Eye (tissue), 1 donor: ENCODE measurements at regions not wholly inside any gene's neighbourhood (a gene's known extent, or its start where the extent isn't known, plus 50 kb on each side); places are given as distances from the start of the nearest gene placed in this dataset.

Source experiments
- DNase-seq: peaks from one replicate; pipeline ENCODE4 v3.0.0-alpha.2; 2015

DNA sequence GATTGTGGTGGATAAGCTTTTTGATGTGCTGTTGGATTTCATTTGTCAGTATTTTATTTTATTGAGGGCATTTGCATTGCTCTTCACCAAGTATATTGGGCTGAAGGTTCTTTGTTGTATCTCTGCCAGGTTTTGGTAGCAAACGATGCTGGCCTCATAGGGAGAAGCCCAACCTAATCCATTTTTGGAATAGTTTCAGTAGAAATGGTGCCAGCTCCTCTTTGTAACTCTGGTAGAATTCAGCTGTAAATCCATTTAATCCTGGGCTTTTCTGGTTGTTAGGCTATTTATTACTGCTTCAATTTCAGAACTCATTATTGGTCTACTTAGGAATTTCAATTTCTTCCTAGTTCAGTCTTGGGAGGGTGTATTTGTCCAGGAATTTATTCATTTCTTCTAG, 309.8 kb upstream of the SETBP1 start:
- no peak for DNase-seq

DNA sequence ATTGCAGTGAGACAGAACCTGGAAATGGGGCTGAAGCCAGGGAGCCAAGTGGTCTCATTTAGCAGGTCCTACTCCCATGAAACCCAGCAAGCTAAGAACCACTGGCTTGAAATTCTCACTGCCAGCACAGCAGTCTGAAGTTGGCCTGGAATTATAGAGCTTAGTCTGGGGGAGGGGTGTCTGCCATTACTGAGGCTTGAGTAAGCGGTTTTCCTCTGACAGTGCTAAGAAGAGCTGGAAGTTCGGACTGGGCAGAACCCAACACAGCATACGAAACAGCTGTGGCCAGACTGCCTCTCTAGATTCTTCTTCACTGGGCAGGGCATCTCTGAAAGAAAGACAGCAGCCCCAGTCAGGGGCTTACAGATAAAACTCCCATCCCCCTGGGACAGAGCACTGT, 305.7 kb upstream of the SETBP1 start:
- no peak for DNase-seq

DNA sequence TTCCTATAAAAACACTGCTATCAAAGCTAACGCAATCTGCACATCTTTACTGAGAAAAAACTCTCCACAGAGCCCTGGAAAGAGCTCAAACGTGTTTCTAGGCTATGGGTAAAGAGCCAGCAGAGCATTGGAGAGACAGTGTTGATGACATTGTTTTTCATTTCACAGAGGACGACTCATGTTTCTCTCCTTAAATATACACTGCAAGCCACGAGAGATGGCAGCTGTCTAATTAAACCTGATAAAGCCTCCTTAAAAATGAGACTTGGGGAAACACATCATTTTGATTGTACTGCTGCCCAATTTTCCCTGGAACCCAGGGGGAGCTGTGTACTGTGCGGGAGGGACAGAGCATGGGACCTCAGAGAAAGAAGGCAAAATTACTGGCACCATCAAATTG, 294.3 kb upstream of the SETBP1 start:
- DNase-seq = no peak

DNA sequence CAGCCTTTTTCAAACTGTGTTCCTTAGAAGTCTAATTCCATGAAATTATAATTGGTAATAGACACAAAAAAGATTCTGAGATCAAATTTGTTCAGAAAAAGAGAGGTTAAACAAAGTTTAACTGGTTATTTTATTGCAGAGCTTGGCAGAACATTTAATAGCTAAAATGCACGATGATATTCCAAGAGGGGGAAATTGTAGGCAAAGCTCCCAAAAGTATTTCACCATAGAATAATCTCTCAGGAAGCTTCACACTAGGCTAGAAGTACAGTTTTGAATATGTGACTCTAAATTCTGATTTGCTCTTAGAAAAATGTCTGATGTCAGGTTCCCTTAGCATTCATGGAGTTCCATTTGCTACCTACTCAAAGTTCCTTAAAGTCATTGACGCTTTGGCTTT, 292.4 kb upstream of the SETBP1 start:
- DNase-seq = no peak

DNA sequence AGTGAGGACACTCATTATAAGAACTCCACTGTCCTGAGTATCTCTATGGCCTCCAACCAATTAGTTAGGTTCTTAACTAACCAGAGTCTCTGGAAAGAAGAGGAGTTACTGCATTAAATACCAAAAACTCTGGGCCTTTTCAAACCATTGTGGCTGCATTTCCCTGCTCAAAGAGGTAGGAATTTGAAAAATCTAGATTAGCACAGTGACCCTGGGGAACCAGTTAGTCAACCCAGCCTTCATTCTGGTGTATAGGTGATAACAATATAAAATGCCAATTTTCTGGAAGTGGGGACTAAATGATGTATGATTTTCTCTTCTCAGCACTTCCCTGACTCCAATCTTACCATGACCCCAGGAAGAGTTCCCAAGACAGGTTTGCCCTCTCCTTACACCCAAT, 287.8 kb upstream of the SETBP1 start:
- no peak for DNase-seq

DNA sequence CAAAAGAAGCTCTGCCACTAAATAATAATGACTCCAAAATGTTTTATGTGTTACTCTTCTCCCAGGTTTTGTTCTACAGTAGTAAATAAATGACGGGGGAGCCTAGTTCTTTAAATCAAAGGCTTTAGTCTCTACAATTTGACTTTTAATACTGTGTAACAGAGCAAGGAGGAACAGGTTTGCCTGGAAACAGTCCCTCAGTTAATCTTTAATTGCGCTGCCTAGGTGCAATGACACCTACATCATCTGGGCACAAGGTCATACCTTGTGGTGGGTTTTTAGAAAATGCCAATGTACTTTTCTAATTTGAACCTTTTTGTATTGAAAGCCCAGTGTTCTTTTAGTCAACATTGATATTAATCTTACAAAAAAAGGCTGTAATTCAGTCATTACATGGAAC, 287.3 kb upstream of the SETBP1 start:
- DNase-seq = no peak

DNA sequence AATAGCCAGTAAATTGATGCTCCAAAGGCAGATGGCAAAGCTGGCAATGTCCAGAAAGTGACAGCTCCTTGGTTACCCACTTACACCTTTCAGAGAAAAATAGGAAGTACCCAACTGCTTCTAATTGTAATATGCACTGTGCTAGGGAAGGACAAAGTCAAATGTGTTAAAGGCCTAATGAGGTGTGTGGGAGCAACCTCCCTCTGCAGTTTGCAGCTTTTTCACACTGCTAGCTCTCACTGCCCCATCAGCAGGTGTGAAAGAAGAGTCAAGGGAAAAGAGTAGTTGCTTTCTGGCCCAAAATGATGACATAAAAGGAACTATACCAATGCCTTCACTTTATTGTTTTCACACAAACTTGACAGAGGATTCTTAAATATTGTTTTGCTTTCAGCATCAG, 284.1 kb upstream of the SETBP1 start:
- no peak for DNase-seq

DNA sequence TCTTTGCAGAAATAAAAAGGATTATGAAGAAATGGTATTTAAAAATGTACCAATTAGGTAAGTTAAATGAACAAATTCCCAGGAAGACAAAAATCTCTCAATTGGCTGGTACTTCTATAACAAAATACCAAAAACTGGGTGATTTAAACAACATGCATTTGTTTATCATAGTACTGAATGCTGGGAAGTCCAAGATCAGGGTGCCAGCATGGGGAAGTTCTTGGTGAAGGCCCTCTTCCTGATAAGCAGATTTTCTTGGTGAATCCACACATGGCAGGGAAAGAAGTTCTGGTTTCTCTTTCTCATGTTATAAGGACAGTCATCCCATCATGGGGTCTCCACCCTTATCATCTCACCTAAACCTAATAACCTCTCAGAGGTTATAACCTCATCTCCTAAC, 271.6 kb upstream of the SETBP1 start:
- DNase-seq = no peak

DNA sequence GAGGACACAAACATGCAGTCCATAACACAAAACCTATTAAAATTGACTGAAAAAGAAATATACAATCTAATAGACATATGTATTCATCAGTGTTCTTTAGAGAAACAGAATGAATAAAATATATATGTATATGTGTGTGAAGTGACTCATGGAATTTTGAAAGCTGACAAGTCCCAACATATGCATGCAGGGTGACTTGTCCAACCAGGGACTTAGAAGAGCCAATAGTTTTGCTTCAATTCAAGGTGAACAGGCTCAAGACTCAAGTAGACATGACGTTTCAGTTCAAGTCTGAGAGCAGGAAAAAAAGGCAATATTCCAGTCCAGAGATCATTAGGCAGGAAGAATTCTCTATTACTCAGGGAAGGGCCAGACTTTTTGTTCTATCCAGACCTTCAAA, 271.2 kb upstream of the SETBP1 start:
- DNase-seq = no peak

DNA sequence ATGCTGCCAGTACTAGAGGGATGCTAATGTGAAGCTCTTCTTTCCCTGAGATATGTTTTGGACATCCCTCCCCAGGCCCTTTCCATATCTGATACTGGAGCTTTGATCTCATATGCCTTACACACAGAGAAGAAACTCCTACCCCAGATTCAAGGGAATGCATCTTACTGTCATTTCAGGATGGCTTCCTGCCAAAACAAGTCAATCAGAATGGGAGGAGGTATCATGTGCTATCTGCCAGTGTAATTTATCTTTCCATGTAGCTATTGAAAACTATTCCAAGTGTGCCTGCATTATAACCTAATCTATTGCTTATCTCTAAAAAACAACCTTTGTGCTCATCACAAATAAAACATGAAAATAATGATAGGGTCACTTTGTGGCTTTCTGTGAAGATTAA, 269.9 kb upstream of the SETBP1 start:
- no peak for DNase-seq

DNA sequence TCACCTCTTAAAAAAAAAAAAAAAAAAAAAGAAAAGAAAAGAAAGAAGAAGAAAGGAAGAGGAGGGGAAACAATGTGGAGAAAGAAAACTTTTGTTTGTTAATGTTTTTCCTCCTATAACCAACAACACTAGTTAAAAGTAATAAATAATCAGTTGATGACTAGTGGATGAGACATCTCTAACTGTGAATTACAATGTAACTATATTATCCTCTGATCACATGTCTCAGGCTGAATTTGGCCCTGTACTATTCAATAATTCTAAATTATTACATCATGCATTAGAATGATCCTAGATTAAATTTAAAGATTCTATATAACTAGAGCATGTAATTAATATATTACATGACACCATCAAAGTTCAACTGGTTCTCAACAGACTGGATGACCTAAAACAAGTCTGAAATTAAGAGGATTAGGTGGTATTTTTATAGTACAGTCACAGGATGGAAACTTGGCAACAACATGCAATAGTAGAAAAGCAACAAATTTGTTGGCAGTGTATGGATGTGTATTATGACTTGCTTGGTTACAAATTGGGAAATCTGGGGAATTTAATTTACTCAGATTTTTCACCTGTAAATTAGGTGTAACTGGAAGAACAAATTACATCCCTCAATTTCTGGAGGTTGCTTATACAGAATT, 269.3 kb upstream of the SETBP1 start:
- DNase-seq = no peak

DNA sequence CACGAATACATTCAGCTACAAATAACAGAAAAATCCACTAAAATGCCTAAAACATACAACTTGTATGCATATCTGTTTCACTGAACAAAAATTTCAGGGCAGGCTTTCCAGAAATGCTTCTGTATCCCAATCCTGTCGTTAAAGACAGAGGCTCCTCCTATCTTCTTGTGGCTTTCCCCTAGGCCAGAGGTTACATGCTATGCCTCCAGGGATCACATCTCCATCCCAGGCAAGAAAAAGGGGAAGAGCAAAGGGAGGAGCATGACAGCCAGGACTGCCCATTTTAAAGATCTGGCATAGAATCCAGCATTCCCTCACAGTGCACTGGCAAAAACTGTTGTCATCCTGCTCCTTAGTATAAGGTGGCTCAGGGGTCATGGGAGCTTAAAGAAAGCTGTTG, 268.7 kb upstream of the SETBP1 start:
- DNase-seq = no peak

DNA sequence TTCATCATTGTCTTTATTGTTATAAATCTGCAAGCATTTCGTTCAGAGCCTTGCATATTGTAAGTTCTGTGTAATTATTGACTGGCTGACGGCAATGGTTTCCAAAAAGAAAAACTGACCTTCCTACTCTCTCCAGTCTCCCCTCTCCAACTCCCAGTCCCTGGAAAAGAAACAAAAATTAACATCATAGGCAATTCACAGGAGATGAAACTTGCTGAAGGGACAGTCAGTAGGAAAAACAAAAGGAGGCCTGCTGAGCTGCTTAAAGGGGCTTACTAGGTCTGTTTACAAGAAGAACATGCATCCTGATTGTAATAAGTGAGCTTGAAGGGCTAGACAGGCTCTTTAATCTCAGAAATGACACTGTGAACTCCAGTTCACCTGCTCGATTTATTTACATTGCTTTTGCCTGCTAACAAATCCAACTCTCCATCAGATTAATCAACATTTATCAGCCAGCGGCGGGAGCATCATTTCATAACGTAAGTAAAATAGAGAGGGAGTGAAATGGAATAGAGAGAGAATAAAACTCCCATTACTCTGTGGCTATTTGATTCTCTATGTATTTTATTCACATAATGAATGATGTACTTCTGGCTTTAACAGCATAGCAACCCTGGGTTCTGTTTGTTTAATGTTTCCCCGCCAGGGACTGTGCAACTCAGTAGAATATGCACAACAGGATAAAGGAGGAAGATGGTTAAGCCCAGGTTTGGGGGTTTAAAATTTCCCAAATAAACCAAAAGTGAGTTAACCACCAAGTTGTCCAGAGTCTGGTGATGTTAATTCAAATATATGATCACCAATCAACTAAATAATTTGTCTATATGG, 256.7 kb upstream of the SETBP1 start:
- DNase-seq = peak; percentile 6

DNA sequence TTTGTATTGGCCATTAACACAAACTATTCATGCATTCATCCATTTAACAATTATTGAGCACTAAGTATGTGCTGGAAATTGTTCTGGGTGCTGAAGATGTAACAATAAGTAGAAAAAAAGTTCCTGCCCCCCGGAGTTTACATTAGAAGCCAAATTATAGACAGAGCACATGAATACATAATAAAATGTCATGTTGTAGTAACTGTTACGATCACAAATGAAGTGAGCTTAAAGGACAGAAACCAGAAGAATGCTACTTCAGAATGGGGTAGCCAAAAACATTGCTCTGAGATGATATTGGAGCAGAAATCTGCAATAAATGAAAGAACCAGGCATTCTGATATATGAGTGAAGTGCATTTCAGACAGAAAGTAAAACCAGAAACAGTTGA, 256.0 kb upstream of the SETBP1 start:
- no peak for DNase-seq

DNA sequence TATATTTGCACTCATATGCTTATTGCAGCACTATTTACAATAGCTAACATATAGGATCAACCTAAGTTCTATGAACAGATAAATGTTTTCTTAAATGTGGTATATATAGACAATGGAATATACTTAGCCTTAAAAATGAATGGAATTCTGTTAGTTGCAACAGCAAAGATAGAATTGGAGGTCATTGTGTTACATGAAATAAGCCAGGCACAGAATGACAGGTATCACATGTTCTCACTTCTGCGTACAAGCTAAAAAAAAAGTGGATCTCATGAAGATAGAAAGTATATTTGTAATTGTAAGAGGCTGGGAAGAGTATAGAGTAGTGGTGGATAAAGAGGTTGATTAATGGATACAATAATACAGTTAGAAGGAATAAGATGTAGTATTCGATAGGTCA, 255.5 kb upstream of the SETBP1 start:
- no peak for DNase-seq

DNA sequence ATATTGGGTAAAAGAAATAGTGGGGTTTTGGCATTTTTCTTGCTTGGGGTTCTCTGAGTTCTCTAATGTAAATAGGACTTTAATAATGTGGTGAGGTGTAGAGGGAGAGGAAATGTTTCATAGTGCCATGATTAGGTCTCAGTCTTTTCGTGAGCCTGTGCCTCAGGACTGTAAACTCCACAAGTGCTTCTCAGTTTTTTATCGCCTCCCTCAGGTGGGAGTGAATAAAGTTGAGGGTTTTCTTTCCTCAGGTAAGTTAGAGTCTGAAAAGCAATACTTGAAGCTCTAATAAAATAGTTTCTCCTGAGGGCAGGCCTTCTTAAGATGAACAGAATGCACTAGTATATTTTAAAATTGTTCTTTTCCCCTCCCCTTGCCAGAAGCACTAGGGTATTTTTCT, 243.1 kb upstream of the SETBP1 start:
- no peak for DNase-seq

DNA sequence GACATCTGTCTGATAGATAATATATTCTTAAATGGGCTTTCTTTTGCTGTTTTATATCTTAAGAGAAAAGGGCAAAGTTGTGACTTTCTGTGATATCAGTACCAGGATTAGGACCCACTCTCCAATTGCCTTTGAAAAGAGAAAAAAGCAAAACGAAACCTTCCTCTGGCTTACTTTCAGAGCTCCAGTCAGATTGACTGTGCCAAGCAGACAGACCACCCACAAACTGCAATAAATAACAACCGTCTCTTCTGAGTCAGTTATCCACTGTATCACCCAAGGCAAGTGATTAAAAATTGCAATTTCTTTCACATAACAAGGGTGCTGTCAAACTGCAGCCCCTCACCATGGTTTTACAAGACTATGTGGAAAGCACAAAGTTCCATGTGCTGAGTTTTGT, 230.5 kb upstream of the SETBP1 start:
- DNase-seq = no peak

DNA sequence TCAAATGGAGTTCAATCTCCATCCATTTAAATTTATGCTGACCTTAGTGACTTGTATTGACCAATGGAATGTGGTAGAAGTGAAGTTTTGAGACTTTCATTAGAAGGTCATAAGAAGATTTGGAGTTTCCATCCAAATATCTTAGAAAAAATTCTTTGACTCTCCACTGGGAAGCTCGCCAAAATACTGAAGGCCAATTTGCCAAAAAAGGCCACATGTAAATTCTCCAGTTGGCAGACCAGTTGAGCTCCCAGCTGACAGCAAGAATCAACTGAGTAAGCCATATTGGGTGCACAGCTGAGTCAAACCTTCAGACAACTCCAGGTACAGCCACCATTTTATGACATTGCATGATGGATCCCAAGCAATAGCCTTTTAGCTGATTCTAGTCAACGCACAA, 228.3 kb upstream of the SETBP1 start:
- DNase-seq = no peak

DNA sequence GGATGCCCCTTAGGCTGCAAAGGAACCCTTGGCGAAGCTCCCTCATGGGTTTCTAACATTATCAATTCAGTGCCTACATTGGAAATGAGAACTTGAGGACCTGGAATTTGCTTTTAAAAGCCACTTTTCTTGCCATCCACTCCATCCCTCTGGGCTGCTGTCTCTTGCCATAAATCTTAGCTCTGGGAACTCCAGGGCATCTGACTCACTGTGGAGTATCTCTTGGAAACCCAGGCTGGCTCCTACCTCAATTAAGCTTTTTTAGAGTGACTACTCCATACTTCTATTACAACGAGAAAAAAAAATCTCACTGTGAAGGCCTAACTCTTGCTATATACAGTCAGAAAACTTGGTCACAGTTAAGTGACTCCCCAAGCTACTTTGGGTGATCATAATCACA, 227.2 kb upstream of the SETBP1 start:
- no peak for DNase-seq

DNA sequence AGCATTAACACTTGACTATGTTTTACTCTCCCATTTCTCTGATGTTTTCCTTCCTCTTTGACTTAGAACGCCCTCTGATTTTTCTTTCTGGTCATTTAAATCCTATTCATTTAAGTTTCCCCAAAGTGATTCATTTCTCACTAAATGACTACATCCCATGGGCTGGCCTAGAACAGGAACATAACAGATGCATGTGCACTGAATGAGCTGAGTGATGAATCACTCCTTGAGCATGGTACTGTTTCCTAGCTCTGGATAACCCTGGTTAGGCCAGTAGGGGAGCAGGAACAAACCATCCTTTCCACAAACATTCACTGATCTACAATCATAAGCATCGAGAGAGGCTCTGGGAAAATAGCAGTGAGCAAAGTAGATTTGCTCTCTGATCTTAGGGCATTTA, 221.9 kb upstream of the SETBP1 start:
- no peak for DNase-seq

DNA sequence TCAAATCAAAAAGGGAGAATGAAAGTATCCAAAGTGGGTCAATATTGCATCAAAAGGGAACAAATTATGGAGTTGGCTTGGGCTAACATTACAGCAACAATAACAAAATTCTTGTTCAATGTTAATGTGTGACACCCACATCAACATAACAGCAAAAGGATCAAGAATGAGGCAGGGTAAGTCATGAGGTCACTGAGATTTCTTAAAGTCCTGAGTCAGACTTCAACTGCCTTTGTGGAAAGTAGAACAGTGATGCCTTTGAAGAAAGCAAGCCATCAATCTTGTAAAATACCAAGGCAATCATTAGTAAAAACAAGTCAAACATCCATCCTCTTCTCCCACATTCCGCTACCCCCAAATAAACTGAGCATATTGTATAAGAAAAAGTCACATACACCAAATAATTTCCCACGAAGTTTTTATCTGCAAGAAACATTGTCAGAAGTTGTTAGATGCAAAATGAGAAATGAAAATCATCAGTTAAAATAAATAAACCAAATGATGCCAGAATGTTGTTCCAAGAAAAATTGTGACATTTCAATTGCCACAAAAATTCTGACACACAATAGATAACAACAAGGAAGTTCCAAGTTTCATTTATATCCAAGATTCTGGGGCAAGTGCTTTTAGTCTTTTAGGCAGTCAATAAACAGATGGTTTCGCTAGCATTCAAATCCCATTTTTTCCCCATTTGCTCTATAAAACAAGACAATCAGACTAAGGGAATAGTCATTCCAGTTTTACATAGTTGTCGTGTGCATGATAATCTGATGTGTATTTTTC, 216.1 kb upstream of the SETBP1 start:
- DNase-seq = no peak

DNA sequence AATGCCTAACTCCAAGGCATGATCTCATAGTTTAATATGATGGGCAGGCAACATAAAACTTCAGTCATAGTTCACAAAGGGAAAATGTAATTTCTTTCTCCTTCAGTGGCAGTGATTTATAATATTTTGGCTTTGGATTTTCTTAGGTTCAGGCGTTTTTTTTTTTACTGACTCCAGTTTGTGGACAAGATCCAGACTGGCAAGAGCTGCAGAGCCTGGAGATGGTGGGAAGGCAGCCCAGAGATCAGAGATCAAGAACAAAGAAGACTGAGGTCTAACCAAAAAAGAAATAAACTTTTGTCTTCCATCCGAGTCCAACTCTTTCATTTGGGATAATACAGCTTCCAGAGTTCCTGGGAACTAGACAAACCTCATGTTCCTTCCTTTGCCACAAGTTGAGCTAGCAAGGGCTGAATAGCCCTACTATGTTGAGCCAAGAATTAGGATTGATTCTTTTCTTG, 215.3 kb upstream of the SETBP1 start:
- DNase-seq = peak; percentile 18

DNA sequence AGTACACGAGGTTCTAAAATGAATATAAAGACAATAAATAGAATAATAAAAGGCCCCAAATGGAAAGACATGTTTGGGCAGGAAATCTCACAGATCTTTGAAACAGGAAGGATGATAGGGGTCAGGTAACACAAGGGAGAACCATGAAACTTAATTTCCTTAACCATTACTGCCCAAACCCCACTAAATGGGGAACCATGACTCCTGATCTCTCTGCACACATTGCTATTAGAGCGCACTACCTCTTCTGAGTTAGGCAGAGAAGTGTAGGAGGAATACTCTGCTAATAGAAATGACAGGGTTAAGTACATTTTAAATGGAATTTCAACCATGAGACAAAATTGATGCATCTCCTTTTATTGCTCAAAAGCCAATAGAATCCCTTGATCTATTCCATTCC, 213.7 kb upstream of the SETBP1 start:
- DNase-seq = no peak

DNA sequence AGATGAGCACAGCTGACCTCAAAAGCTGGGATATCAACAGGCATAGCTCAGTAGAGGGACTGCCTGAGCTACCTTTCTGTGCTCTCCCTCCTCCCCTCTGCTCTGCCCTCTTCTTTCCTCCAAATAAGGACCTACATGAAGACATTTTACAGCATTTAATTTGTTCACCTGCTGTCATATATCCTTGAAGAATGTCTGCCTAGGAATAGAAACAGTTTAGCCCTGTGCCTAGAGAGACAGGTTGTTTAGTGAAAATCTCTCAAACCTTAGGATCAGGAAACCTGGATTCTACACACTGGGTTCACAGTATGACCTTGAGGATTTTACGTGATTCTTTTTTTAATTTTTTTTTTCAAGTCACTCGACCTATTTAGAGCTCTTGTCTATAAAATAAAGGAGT, 213.0 kb upstream of the SETBP1 start:
- no peak for DNase-seq
